ENCODE measurements at regions not wholly inside any gene's neighbourhood (a gene's known extent, or its start where the extent isn't known, plus 50 kb on each side); places are given as distances from the start of the nearest gene placed in this dataset.

GRCh38 chr5:98608052-98608451, 165.4 kb upstream of the RGMB start:
- H2AFZ ChIP-seq, result no peak overlapping the region
- peaks cover 13% of the 10 kb centered on the region; the same call in 1 of the 2 replicates for H3K4me1 ChIP-seq (ENCODE audit: insufficient read depth)
- H3K9me3 ChIP-seq (ENCODE audit: low read depth), result no peaks in the 10 kb centered on the region
- H3K9me2 ChIP-seq (ENCODE audit: insufficient read depth), result no peaks in the 10 kb centered on the region
- H3K4me2 ChIP-seq (ENCODE audit: unreplicated experiment), result no peak overlapping the region
- no peak overlapping the region for H3K4me3 ChIP-seq
- H3K36me3 ChIP-seq (ENCODE audit: low read depth), result no peaks in the 10 kb centered on the region
- H3K9ac ChIP-seq, result no peak overlapping the region
- H3K27me3 ChIP-seq (replicated peaks; ENCODE audit: insufficient read depth), result no peaks in the 10 kb centered on the region
- H3F3A ChIP-seq (ENCODE audit: insufficient read depth), result no peaks in the 10 kb centered on the region
- H3K27ac ChIP-seq, result no peak overlapping the region
- TF ChIP-seq EZH2phosphoT487 (IDR thresholded peaks at IDR 0.05; ENCODE audit: insufficient read depth, low read depth), result no peak
- no peak for TF ChIP-seq EZH2 (IDR thresholded peaks at IDR 0.05; ENCODE audit: insufficient read depth, poor library complexity, severe bottlenecking)
- DNase-seq, result no peak
- H3K79me2 ChIP-seq (ENCODE audit: insufficient read depth), result no peaks in the 10 kb centered on the region
- in situ Hi-C loops (cut with MboI), result no loop called here
- WGBS, 2 experiments (ENCODE audit: low coverage in 1 of 2, low lambda C conversion rate in 2 of 2, missing lambda C conversion rate in 2 of 2), result 85 to 88% methylated on average over 3 of the region's 3 CpGs
- H4K20me1 ChIP-seq (ENCODE audit: insufficient read depth), result no peaks in the 10 kb centered on the region

- no peak overlapping the region for H3K4me2 ChIP-seq (ENCODE audit: unreplicated experiment)
- DNase-seq, result no peak
- no peak overlapping the region for H3K9ac ChIP-seq
- H2AFZ ChIP-seq, result peak overlapping the region; percentile 64
- no peaks in the 10 kb centered on the region for H4K20me1 ChIP-seq (ENCODE audit: insufficient read depth)
- H3K9me2 ChIP-seq (ENCODE audit: insufficient read depth), result no peaks in the 10 kb centered on the region
- in situ Hi-C loops (cut with MboI), result no loop called here
- H3K4me1 ChIP-seq (ENCODE audit: insufficient read depth), result 0 out of 2 replicates have a peak, but pooled peaks cover 3% of the 10 kb centered on the region
- no peak for TF ChIP-seq EZH2phosphoT487 (IDR thresholded peaks at IDR 0.05; ENCODE audit: insufficient read depth, low read depth)
- no peak for TF ChIP-seq EZH2 (IDR thresholded peaks at IDR 0.05; ENCODE audit: insufficient read depth, poor library complexity, severe bottlenecking)
- H3K27me3 ChIP-seq (replicated peaks; ENCODE audit: insufficient read depth), result no peaks in the 10 kb centered on the region
- no peaks in the 10 kb centered on the region for H3K79me2 ChIP-seq (ENCODE audit: insufficient read depth)
- 100% methylated on average over 1 of the region's 1 CpG for WGBS, 2 experiments (ENCODE audit: low coverage in 1 of 2, low lambda C conversion rate in 2 of 2, missing lambda C conversion rate in 2 of 2)
- H3K9me3 ChIP-seq (ENCODE audit: low read depth), result no peaks in the 10 kb centered on the region
- H3K36me3 ChIP-seq (ENCODE audit: low read depth), result no peaks in the 10 kb centered on the region
- H3K4me3 ChIP-seq, result no peak overlapping the region
- no peaks in the 10 kb centered on the region for H3F3A ChIP-seq (ENCODE audit: insufficient read depth)
- no peak overlapping the region for H3K27ac ChIP-seq
These were observed 159.1 kb upstream of the RGMB start for GRCh38 chr5:98614341-98614740.

DNA sequence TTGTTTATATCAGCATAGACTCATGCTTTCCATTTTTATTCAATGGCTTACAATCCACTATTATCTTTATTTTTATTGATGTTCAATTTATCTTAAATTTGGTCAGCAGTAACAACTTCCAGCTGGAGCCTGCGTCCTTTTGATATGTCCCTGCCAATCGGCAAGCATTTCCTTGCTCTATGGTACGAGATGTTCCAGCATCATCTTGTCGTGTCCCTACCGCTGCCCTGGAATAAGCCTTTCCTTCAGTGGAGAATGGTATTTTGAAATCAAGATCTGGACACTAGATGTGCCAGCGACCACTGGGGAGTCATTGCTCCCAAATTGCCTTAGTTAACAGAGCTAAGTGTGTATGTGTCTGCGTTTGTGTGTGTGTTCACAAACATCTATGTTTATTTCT, 151.6 kb upstream of the RGMB start:
- no peak overlapping the region for H3K4me2 ChIP-seq (ENCODE audit: unreplicated experiment)
- H3K36me3 ChIP-seq (ENCODE audit: low read depth), result no peaks in the 10 kb centered on the region
- H3K79me2 ChIP-seq (ENCODE audit: insufficient read depth), result no peaks in the 10 kb centered on the region
- no peaks in the 10 kb centered on the region for H3K9me2 ChIP-seq (ENCODE audit: insufficient read depth)
- no peak overlapping the region for H3K4me3 ChIP-seq
- H3F3A ChIP-seq (ENCODE audit: insufficient read depth), result 0 out of 2 replicates have a peak, but pooled peaks cover 3% of the 10 kb centered on the region
- no peaks in the 10 kb centered on the region for H3K27me3 ChIP-seq (replicated peaks; ENCODE audit: insufficient read depth)
- DNase-seq, result no peak
- H3K9ac ChIP-seq, result no peak overlapping the region
- in situ Hi-C loops (cut with MboI), result no loop called here
- H4K20me1 ChIP-seq (ENCODE audit: insufficient read depth), result no peaks in the 10 kb centered on the region
- no peak overlapping the region for H2AFZ ChIP-seq
- no peaks in the 10 kb centered on the region for H3K9me3 ChIP-seq (ENCODE audit: low read depth)
- peaks cover 6% of the 10 kb centered on the region; the same call in 1 of the 2 replicates for H3K4me1 ChIP-seq (ENCODE audit: insufficient read depth)
- TF ChIP-seq EZH2phosphoT487 (IDR thresholded peaks at IDR 0.05; ENCODE audit: insufficient read depth, low read depth) (no peak), EZH2 (IDR thresholded peaks at IDR 0.05; ENCODE audit: insufficient read depth, poor library complexity, severe bottlenecking) (no peak)
- 93 to 95% methylated on average over 7 of the region's 7 CpGs for whole genome bisulfite sequencing, 2 experiments (ENCODE audit: low coverage in 1 of 2, low lambda C conversion rate in 2 of 2, missing lambda C conversion rate in 2 of 2)
- no peak overlapping the region for H3K27ac ChIP-seq

DNA sequence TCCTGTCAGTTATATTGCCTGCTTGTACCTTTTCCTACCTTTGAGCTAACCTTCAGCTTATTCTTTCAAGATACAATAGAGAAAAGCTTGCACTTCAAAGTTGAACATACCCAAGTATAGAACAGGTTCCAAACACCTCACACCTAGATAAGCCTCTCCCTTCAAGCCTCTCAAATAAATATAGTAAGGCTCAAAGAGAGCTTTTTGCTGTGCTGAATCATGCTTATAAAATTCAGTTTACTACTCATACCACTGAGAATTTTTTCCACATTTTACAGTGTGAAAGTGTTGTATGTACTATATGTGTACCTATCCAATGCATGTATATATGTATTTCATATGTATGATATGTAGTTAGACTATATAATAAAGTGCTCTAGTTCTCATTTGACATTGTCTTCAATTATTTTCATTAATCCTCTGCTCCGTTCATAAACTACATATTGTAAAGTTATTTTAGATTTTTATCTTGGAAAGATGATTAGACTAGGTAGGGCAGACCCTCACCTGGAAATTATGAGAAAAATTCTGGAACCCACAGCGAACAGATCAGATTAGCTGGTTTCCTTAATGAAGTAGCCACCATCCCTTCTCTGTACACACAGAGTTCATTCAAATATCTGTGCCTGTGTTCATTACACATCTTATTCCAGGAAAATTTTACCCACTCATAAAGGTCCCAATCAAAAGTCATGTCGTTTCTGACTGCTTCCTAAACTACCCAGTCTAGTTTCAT, 149.2 kb upstream of the RGMB start:
- whole genome bisulfite sequencing, 2 experiments (ENCODE audit: low coverage in 1 of 2, low lambda C conversion rate in 2 of 2, missing lambda C conversion rate in 2 of 2), result 78 to 80% methylated on average over 3 of the region's 3 CpGs
- H2AFZ ChIP-seq, result no peak overlapping the region
- no peaks in the 10 kb centered on the region for H3K79me2 ChIP-seq (ENCODE audit: insufficient read depth)
- no peaks in the 10 kb centered on the region for H3K9me2 ChIP-seq (ENCODE audit: insufficient read depth)
- H3K4me1 ChIP-seq (ENCODE audit: insufficient read depth), result peaks cover 6% of the 10 kb centered on the region; the same call in 1 of the 2 replicates
- H4K20me1 ChIP-seq (ENCODE audit: insufficient read depth), result no peaks in the 10 kb centered on the region
- H3K27ac ChIP-seq, result no peak overlapping the region
- H3F3A ChIP-seq (ENCODE audit: insufficient read depth), result 0 out of 2 replicates have a peak, but pooled peaks cover 3% of the 10 kb centered on the region
- H3K27me3 ChIP-seq (replicated peaks; ENCODE audit: insufficient read depth), result no peaks in the 10 kb centered on the region
- H3K4me2 ChIP-seq (ENCODE audit: unreplicated experiment), result no peak overlapping the region
- H3K36me3 ChIP-seq (ENCODE audit: low read depth), result no peaks in the 10 kb centered on the region
- peak; percentile 41 for DNase-seq
- H3K9me3 ChIP-seq (ENCODE audit: low read depth), result no peaks in the 10 kb centered on the region
- no peak overlapping the region for H3K9ac ChIP-seq
- in situ Hi-C loops (cut with MboI), result no loop called here
- H3K4me3 ChIP-seq, result no peak overlapping the region
- no peak for TF ChIP-seq EZH2phosphoT487 (IDR thresholded peaks at IDR 0.05; ENCODE audit: insufficient read depth, low read depth)
- no peak for TF ChIP-seq EZH2 (IDR thresholded peaks at IDR 0.05; ENCODE audit: insufficient read depth, poor library complexity, severe bottlenecking)

Data from GM23248 (cell line).